DOHH2 (cell line): ENCODE measurements at regions not wholly inside any gene's neighbourhood (a gene's known extent, or its start where the extent isn't known, plus 50 kb on each side); places are given as distances from the start of the nearest gene placed in this dataset.

Source experiments
- H3F3A ChIP-seq: fragments of 200-600 bp; sonication (generic), shearing (Covaris generic); 2 replicates; pipeline ENCODE4 v1.6.0; 2016; ENCODE audit warnings: antibody characterized with exemption, mild to moderate bottlenecking; ENCODE audit not compliant: control insufficient read depth, insufficient read depth
- H3K27ac ChIP-seq: fragments of 200-600 bp; sonication (generic); 2 replicates; pipeline ENCODE4 v1.5.1; 2014; ENCODE audit warnings: low read depth, mild to moderate bottlenecking, low read length, moderate library complexity
- H3K27me3 ChIP-seq: fragments of 200-600 bp; sonication (generic); 2 replicates; pipeline ENCODE4 v1.6.1; 2014; ENCODE audit warnings: mild to moderate bottlenecking, low read length, mixed read lengths; ENCODE audit not compliant: control insufficient read depth
- H3K36me3 ChIP-seq: fragments of 200-600 bp; sonication (generic); 2 replicates; pipeline ENCODE4 v1.6.1; 2014; ENCODE audit warnings: mild to moderate bottlenecking, low read length, moderate library complexity, mixed read lengths; ENCODE audit not compliant: control insufficient read depth
- H3K4me1 ChIP-seq: fragments of 200-600 bp; sonication (generic); 2 replicates; pipeline ENCODE4 v1.6.1; 2014; ENCODE audit warnings: mild to moderate bottlenecking, low read length, mixed read lengths; ENCODE audit not compliant: control insufficient read depth
- H3K4me2 ChIP-seq: fragments of 200-600 bp; sonication (generic); 2 replicates; pipeline ENCODE4 v1.6.0; 2014; ENCODE audit warnings: mild to moderate bottlenecking, low read length, moderate library complexity
- H3K4me3 ChIP-seq: fragments of 200-600 bp; sonication (generic); 2 replicates; pipeline ENCODE4 v1.5.1; 2014; ENCODE audit warnings: mild to moderate bottlenecking, low read length, mixed read lengths
- H3K79me2 ChIP-seq: fragments of 200-600 bp; sonication (generic); 2 replicates; pipeline ENCODE4 v1.6.1; 2014; ENCODE audit warnings: mild to moderate bottlenecking, low read length, mixed read lengths; ENCODE audit not compliant: control insufficient read depth
- H3K9me2 ChIP-seq: fragments of 200-600 bp; sonication (generic); replicated peaks from 2 replicates; pipeline ENCODE4 v1.6.1; 2014; ENCODE audit warnings: mild to moderate bottlenecking, low read length, mixed read lengths; ENCODE audit not compliant: control insufficient read depth
- H3K9me3 ChIP-seq: fragments of 200-600 bp; sonication (generic); 2 replicates; pipeline ENCODE4 v1.6.1; 2014; ENCODE audit warnings: antibody characterized with exemption, low read length, mixed read lengths; ENCODE audit not compliant: control insufficient read depth, insufficient read depth
- H4K20me1 ChIP-seq: fragments of 200-600 bp; sonication (generic); 2 replicates; pipeline ENCODE4 v1.6.0; 2014; ENCODE audit warnings: low read depth, mild to moderate bottlenecking, antibody characterized with exemption, low read length, moderate library complexity; ENCODE audit not compliant: control insufficient read depth, insufficient read depth
- EZH2phosphoT487 ChIP-seq: fragments of 200-600 bp; sonication (generic); IDR thresholded peaks from 2 replicates; pipeline ENCODE4 v1.6.1; 2017; ENCODE audit warnings: borderline replicate concordance, mild to moderate bottlenecking, antibody characterized with exemption, low read length, moderate library complexity, mixed read lengths
- TF ChIP-seq, protein P1 (sequence below): fragments of 200-600 bp; sonication (generic); IDR thresholded peaks from one replicate; pipeline ENCODE4 v1.5.1; 2014; ENCODE audit warnings: antibody characterized with exemption, mild to moderate bottlenecking, low read depth, low read length; ENCODE audit not compliant: poor library complexity, severe bottlenecking

DNA sequence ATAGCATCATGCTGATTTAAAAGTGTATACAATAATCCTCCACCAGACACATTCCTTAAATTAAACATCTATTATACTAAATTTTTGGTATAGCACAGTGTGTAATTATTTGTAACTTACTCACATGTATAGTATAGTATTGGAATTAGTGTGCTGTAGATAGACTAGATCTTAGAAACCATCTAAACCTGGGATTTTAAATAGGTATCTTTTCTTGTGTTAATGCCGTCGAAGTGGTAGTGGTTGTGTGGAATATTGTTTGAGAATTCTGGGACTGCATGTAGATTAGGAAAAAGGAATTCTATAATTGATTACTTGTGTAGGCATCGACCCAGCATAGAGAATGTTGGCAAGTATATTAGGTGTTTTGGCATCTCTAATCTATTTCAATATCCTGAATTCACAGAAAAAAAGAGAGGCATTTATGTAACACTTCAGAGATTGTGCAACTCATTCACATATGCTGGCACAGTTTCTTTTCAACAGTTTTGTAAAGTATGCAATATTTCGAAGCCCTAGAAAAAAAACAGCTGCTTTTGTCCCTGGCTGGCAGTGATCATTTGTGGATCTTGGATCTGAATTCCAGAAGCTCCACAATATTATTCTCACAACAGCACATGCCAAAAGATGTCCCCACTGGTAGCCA is 145.5 kb upstream of the AGR3 start:
- Histone ChIP-seq H3K79me2 (no peaks in the 10 kb centered on the region), H3K9me2 (no peaks in the 10 kb centered on the region), H3K4me2 (no peak overlapping the region), H4K20me1 (no peaks in the 10 kb centered on the region), H3K27me3 (0 out of 2 replicates have a peak, but pooled peaks cover 4% of the 10 kb centered on the region), H3K4me3 (no peak overlapping the region), H3K4me1 (peaks cover 4% of the 10 kb centered on the region), H3K27ac (no peak overlapping the region), H3F3A (no peaks in the 10 kb centered on the region), H3K36me3 (no peaks in the 10 kb centered on the region), H3K9me3 (no peaks in the 10 kb centered on the region)
- no peak for TF ChIP-seq EZH2phosphoT487
- TF ChIP-seq, protein P1, sequence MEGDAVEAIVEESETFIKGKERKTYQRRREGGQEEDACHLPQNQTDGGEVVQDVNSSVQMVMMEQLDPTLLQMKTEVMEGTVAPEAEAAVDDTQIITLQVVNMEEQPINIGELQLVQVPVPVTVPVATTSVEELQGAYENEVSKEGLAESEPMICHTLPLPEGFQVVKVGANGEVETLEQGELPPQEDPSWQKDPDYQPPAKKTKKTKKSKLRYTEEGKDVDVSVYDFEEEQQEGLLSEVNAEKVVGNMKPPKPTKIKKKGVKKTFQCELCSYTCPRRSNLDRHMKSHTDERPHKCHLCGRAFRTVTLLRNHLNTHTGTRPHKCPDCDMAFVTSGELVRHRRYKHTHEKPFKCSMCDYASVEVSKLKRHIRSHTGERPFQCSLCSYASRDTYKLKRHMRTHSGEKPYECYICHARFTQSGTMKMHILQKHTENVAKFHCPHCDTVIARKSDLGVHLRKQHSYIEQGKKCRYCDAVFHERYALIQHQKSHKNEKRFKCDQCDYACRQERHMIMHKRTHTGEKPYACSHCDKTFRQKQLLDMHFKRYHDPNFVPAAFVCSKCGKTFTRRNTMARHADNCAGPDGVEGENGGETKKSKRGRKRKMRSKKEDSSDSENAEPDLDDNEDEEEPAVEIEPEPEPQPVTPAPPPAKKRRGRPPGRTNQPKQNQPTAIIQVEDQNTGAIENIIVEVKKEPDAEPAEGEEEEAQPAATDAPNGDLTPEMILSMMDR: no peak

GRCh38 chr7:17027789-17028152 is 146.0 kb upstream of the AGR3 start:
- no peaks in the 10 kb centered on the region for H3F3A ChIP-seq
- H3K27ac ChIP-seq: no peak overlapping the region
- no peaks in the 10 kb centered on the region for H3K36me3 ChIP-seq
- 0 out of 2 replicates have a peak, but pooled peaks cover 4% of the 10 kb centered on the region for H3K27me3 ChIP-seq
- H3K4me3 ChIP-seq: no peak overlapping the region
- peaks cover 4% of the 10 kb centered on the region for H3K4me1 ChIP-seq
- no peaks in the 10 kb centered on the region for H3K9me3 ChIP-seq
- no peak overlapping the region for H3K4me2 ChIP-seq
- TF ChIP-seq, protein P1: no peak
- TF ChIP-seq EZH2phosphoT487: no peak
- no peaks in the 10 kb centered on the region for H3K9me2 ChIP-seq
- no peaks in the 10 kb centered on the region for H3K79me2 ChIP-seq
- no peaks in the 10 kb centered on the region for H4K20me1 ChIP-seq

- Histone ChIP-seq H3K4me1 (peaks cover 4% of the 10 kb centered on the region), H3K27me3 (0 out of 2 replicates have a peak, but pooled peaks cover 4% of the 10 kb centered on the region), H3K4me3 (no peak overlapping the region), H3K36me3 (no peaks in the 10 kb centered on the region), H3K4me2 (no peak overlapping the region), H3F3A (no peaks in the 10 kb centered on the region), H3K9me2 (no peaks in the 10 kb centered on the region), H3K9me3 (no peaks in the 10 kb centered on the region), H4K20me1 (no peaks in the 10 kb centered on the region), H3K79me2 (no peaks in the 10 kb centered on the region), H3K27ac (no peak overlapping the region)
- TF ChIP-seq, protein P1: no peak
- no peak for TF ChIP-seq EZH2phosphoT487
Measured at GRCh38 chr7:17029150-17029549, 147.4 kb upstream of the AGR3 start.
